Neutrophil (primary cell): ENCODE measurements at regions not wholly inside any gene's neighbourhood (a gene's known extent, or its start where the extent isn't known, plus 50 kb on each side); places are given as distances from the start of the nearest gene placed in this dataset.

ENCODE experiments used
- H3K27ac ChIP-seq: fragments of 200-600 bp; sonication (generic); 2 replicates; pipeline ENCODE4 v1.5.1; 2016; ENCODE audit warnings: mild to moderate bottlenecking, moderate library complexity
- H3K27me3 ChIP-seq: fragments of 200-600 bp; sonication (generic); 2 replicates; pipeline ENCODE4 v1.6.0; 2016; ENCODE audit warnings: mild to moderate bottlenecking
- H3K36me3 ChIP-seq: fragments of 200-600 bp; sonication (generic); 2 replicates; pipeline ENCODE4 v1.5.1; 2017
- H3K4me1 ChIP-seq, 2 experiments: fragments of 200-600 bp in 1 of 2; sonication (generic) in 1 of 2; 1 replicate in 1 of 2; 2 replicates in 1 of 2; pipeline versions ENCODE4 v1.5.1 to v1.6.1; 2013 to 2016; ENCODE audit warnings: low read depth in 1 of 2, low read length in 1 of 2, mild to moderate bottlenecking in 1 of 2, moderate library complexity in 1 of 2; ENCODE audit not compliant: control insufficient read depth in 1 of 2, insufficient read depth in 1 of 2
- H3K4me3 ChIP-seq, 2 experiments: fragments of 200-600 bp in 1 of 2; sonication (generic) in 1 of 2; 1 replicate in 1 of 2; 2 replicates in 1 of 2; pipeline ENCODE4 v1.5.1; 2013 to 2016; ENCODE audit warnings: low read depth in 1 of 2, low read length in 1 of 2, mild to moderate bottlenecking in 1 of 2, moderate library complexity in 1 of 2
- H3K9me3 ChIP-seq: fragments of 200-600 bp; sonication (generic); 2 replicates; pipeline ENCODE4 v1.5.1; 2016
- CTCF ChIP-seq: fragments of 200-600 bp; sonication (generic); IDR thresholded peaks from 2 replicates; pipeline ENCODE4 v1.5.1; 2016; ENCODE audit warnings: antibody characterized with exemption

- no peak overlapping the region for H3K27ac ChIP-seq
These were observed 620.9 kb upstream of the UBE2E2 start for GRCh38 chr3:22582266-22582665.

GRCh38 chr3:22585504-22585903 lies 617.6 kb upstream of the UBE2E2 start:
- H3K4me1 ChIP-seq: no peaks in the 10 kb centered on the region
- no peak overlapping the region for H3K4me3 ChIP-seq
- H3K9me3 ChIP-seq: no peaks in the 10 kb centered on the region
- no peak overlapping the region for H3K27ac ChIP-seq
- no peaks in the 10 kb centered on the region for H3K27me3 ChIP-seq
- H3K36me3 ChIP-seq: no peaks in the 10 kb centered on the region
- TF ChIP-seq CTCF: no peak

More at GRCh38 chr3:22582266-22582665, 620.9 kb upstream of the UBE2E2 start:
- Histone ChIP-seq H3K4me3 (no peak overlapping the region), H3K27me3 (no peaks in the 10 kb centered on the region), H3K9me3 (no peaks in the 10 kb centered on the region), H3K36me3 (no peaks in the 10 kb centered on the region), H3K4me1 (no peaks in the 10 kb centered on the region)
- TF ChIP-seq CTCF: no peak

- no peaks in the 10 kb centered on the region for H3K4me1 ChIP-seq
- H3K9me3 ChIP-seq: no peaks in the 10 kb centered on the region
- H3K4me3 ChIP-seq: no peak overlapping the region
- no peaks in the 10 kb centered on the region for H3K36me3 ChIP-seq
- no peak for TF ChIP-seq CTCF
- no peaks in the 10 kb centered on the region for H3K27me3 ChIP-seq
- no peak overlapping the region for H3K27ac ChIP-seq
These were observed 617.2 kb upstream of the UBE2E2 start for GRCh38 chr3:22585911-22586310.

- Histone ChIP-seq H3K27me3 (no peaks in the 10 kb centered on the region), H3K36me3 (no peaks in the 10 kb centered on the region), H3K27ac (no peak overlapping the region), H3K9me3 (no peaks in the 10 kb centered on the region), H3K4me3 (no peak overlapping the region), H3K4me1 (no peaks in the 10 kb centered on the region)
- TF ChIP-seq CTCF: no peak
These were observed 615.7 kb upstream of the UBE2E2 start for GRCh38 chr3:22587446-22587845.

GRCh38 chr3:22593638-22594037 lies 609.5 kb upstream of the UBE2E2 start:
- Histone ChIP-seq H3K9me3 (no peaks in the 10 kb centered on the region), H3K4me3 (no peak overlapping the region), H3K4me1 (no peaks in the 10 kb centered on the region), H3K27ac (no peak overlapping the region), H3K36me3 (no peaks in the 10 kb centered on the region), H3K27me3 (no peaks in the 10 kb centered on the region)
- no peak for TF ChIP-seq CTCF

GRCh38 chr3:22594990-22595389 lies 608.1 kb upstream of the UBE2E2 start:
- Histone ChIP-seq H3K27ac (no peak overlapping the region), H3K9me3 (no peaks in the 10 kb centered on the region), H3K4me3 (no peak overlapping the region), H3K36me3 (no peaks in the 10 kb centered on the region), H3K4me1 (no peaks in the 10 kb centered on the region), H3K27me3 (no peaks in the 10 kb centered on the region)
- TF ChIP-seq CTCF: no peak
